Astrocyte (in vitro differentiated cells and primary cell): ENCODE measurements at regions not wholly inside any gene's neighbourhood (a gene's known extent, or its start where the extent isn't known, plus 50 kb on each side); places are given as distances from the start of the nearest gene placed in this dataset.

Experiments
- EZH2 ChIP-seq: IDR thresholded peaks from 2 replicates; pipeline ENCODE4 v1.6.1; 2012; ENCODE audit warnings: mild to moderate bottlenecking, low read length, inconsistent platforms; ENCODE audit not compliant: insufficient read depth
- TF ChIP-seq, protein P1 (sequence below): IDR thresholded peaks from 2 replicates; pipeline ENCODE4 v1.5.1; 2011; ENCODE audit warnings: low read depth, mild to moderate bottlenecking, inconsistent platforms, low read length, moderate library complexity; ENCODE audit not compliant: insufficient read depth

DNA sequence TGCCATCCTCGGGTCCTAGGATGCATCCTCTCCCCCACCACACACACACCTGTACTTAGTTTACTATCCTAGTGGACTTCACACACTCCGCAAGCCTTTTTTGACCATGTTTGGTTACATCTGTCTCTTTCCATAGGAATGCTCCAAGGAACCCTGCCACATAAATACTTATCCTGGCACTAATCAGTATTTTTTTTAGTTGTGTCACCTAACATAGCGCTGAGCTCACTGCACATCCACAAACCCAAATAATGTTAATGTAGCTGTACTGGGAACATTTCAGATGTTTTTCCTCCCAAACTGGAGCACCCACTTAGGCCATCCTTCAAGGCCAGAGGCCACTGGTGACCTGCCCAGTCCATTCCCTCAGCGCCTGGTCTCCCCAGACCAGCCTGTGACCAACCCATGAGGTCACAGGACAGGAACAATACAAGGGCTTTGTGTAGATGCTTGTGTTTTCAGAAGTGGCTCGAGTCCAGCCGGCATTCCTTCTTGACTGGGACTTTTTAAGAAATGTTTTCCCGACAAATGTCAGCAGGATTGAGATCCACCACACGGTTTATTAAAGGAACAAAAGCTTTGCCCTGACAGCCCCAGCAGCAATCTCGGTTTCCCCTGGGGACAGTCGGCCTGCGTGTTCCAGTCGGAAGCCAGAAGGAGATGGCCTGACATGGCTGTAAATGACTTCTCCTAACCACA is 181.4 kb downstream of the JCAD start:
- TF ChIP-seq, protein P1, sequence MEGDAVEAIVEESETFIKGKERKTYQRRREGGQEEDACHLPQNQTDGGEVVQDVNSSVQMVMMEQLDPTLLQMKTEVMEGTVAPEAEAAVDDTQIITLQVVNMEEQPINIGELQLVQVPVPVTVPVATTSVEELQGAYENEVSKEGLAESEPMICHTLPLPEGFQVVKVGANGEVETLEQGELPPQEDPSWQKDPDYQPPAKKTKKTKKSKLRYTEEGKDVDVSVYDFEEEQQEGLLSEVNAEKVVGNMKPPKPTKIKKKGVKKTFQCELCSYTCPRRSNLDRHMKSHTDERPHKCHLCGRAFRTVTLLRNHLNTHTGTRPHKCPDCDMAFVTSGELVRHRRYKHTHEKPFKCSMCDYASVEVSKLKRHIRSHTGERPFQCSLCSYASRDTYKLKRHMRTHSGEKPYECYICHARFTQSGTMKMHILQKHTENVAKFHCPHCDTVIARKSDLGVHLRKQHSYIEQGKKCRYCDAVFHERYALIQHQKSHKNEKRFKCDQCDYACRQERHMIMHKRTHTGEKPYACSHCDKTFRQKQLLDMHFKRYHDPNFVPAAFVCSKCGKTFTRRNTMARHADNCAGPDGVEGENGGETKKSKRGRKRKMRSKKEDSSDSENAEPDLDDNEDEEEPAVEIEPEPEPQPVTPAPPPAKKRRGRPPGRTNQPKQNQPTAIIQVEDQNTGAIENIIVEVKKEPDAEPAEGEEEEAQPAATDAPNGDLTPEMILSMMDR: no peak
- no peak for TF ChIP-seq EZH2
